Adrenal gland (tissue), 9 donors: ENCODE measurements at regions not wholly inside any gene's neighbourhood (a gene's known extent, or its start where the extent isn't known, plus 50 kb on each side); places are given as distances from the start of the nearest gene placed in this dataset.

ENCODE experiments used
- DNase-seq, 7 donors: peaks; one replicate each; pipeline ENCODE4 v3.0.0-alpha.2; 2019 to 2020
- H3K27ac ChIP-seq, 5 donors: fragments of 200-600 bp; sonication (generic) in 4 of 5; 1 replicate in 3 of 5; 2 replicates in 2 of 5; pipeline versions ENCODE4 v1.5.1 to v1.8.0; 2016 to 2020; ENCODE audit warnings: mild to moderate bottlenecking in 1 of 5
- H3K27me3 ChIP-seq: fragments of 200-600 bp; 2 replicates; pipeline ENCODE4 v1.8.0; 2021
- H3K36me3 ChIP-seq, 2 donors: fragments of 200-600 bp; replicated peaks in 1 of 2; 1 replicate in 1 of 2; 2 replicates in 1 of 2; pipeline versions ENCODE4 v1.5.1 to v1.8.0; 2018 to 2022
- H3K4me1 ChIP-seq, 2 donors: fragments of 200-600 bp; replicated peaks in 1 of 2; 1 replicate in 1 of 2; 2 replicates in 1 of 2; pipeline versions ENCODE4 v1.5.1 to v1.8.0; 2018 to 2021
- H3K4me3 ChIP-seq, 4 donors: fragments of 200-600 bp; sonication (generic) in 3 of 4; one replicate each; pipeline ENCODE4 v1.5.1; 2016 to 2018
- H3K9me3 ChIP-seq, 3 donors: fragments of 200-600 bp; sonication (generic) in 1 of 3; replicated peaks in 1 of 3; 1 replicate in 2 of 3; 2 replicates in 1 of 3; pipeline versions ENCODE4 v1.5.1 to v1.8.0; 2016 to 2021
- CTCF ChIP-seq, 6 experiments: fragments of 450-650 bp in 4 of 6; fragments of 200-600 bp in 2 of 6; sonication (generic) in 1 of 6; IDR thresholded peaks; 1 replicate in 5 of 6; 2 replicates in 1 of 6; pipeline versions ENCODE4 v1.5.1 to v1.8.0; 2016 to 2021; ENCODE audit warnings: antibody characterized with exemption in 6 of 6, mild to moderate bottlenecking in 2 of 6, moderate library complexity in 1 of 6
- POLR2A ChIP-seq, 2 donors: fragments of 450-650 bp; IDR thresholded peaks; one replicate each; pipeline ENCODE4 v1.6.1; 2017; ENCODE audit warnings: antibody characterized with exemption in 2 of 2, mild to moderate bottlenecking in 2 of 2, moderate library complexity in 1 of 2
- WGBS, 4 donors: extraction: QIAGEN DNeasy Blood & Tissue Kit in 2 of 4; methylation state at CpG; one replicate each; pipeline versions ENCODE4 v1.1.5 to v1.1.7; 2013 to 2017; 5-methylcytosine and 5-hydroxymethylcytosine counted together
- intact Hi-C, 2 donors: fragments of 100-400 bp; cut with DNase I; formaldehyde crosslinking; loops; one replicate each; pipeline versions ENCODE4 v1.14.1 to v1.15.0; 2022 to 2023
- donor health status: healthy with polysubstance abuse.
- donor health status: Bipolar disorder and iron deficiency.
- donor health status: DM: yes; HTN: yes; CAD: no.
- donor health status: DM: no; HTN: no; CAD: no.
- donor health status: DM: no; HTN: no; CAD: no.

GRCh38 chr2:185035906-185036305 lies 437.6 kb downstream of the ZNF804A start:
- Histone ChIP-seq H3K27ac (no peak overlapping the region), H3K36me3 (no peaks in the 10 kb centered on the region), H3K9me3 (peaks cover 0 to 6% (median 0%) of the 10 kb centered on the region in 3 donors), H3K4me1 (no peaks in the 10 kb centered on the region), H3K27me3 (no peaks in the 10 kb centered on the region), H3K4me3 (no peak overlapping the region)
- no peak for TF ChIP-seq POLR2A (IDR thresholded peaks at IDR 0.05)
- no peak for TF ChIP-seq CTCF (IDR thresholded peaks at IDR 0.05)
- DNase-seq = no peak
- intact Hi-C loops = no loop called here
- WGBS, 4 donors = 70 to 95% (median 84%) methylated on average over 4 of the region's 4 CpGs

GRCh38 chr2:185044323-185044874 lies 446.1 kb downstream of the ZNF804A start:
- H3K4me1 ChIP-seq = no peaks in the 10 kb centered on the region
- H3K4me3 ChIP-seq = no peak overlapping the region
- no peaks in the 10 kb centered on the region for H3K36me3 ChIP-seq
- H3K27ac ChIP-seq = no peak overlapping the region
- 80 to 98% (median 86%) methylated on average over 5 to 7 of the region's 7 CpGs for WGBS, 4 donors
- intact Hi-C loops = no loop called here
- H3K27me3 ChIP-seq = no peaks in the 10 kb centered on the region
- TF ChIP-seq CTCF (IDR thresholded peaks at IDR 0.05) (no peak), POLR2A (IDR thresholded peaks at IDR 0.05) (no peak)
- no peak for DNase-seq
- H3K9me3 ChIP-seq = peaks cover 0 to 10% (median 0%) of the 10 kb centered on the region in 3 donors

- no peaks in the 10 kb centered on the region for H3K27me3 ChIP-seq
- intact Hi-C loops = no loop called here
- no peak for DNase-seq
- no peaks in the 10 kb centered on the region for H3K4me1 ChIP-seq
- H3K4me3 ChIP-seq = no peak overlapping the region
- TF ChIP-seq CTCF (IDR thresholded peaks at IDR 0.05) = no peak
- no peak for TF ChIP-seq POLR2A (IDR thresholded peaks at IDR 0.05)
- no peaks in the 10 kb centered on the region for H3K9me3 ChIP-seq
- WGBS, 4 donors = 79 to 91% (median 86%) methylated on average over 2 of the region's 2 CpGs
- no peaks in the 10 kb centered on the region for H3K36me3 ChIP-seq
- H3K27ac ChIP-seq = no peak overlapping the region
These were observed 452.5 kb downstream of the ZNF804A start for GRCh38 chr2:185050804-185051203.

GRCh38 chr2:185063761-185064160 lies 465.4 kb downstream of the ZNF804A start:
- no peak overlapping the region for H3K27ac ChIP-seq
- H3K4me1 ChIP-seq = no peaks in the 10 kb centered on the region
- H3K36me3 ChIP-seq = no peaks in the 10 kb centered on the region
- H3K4me3 ChIP-seq = no peak overlapping the region
- H3K27me3 ChIP-seq = no peaks in the 10 kb centered on the region
- TF ChIP-seq CTCF (IDR thresholded peaks at IDR 0.05) (no peak), POLR2A (IDR thresholded peaks at IDR 0.05) (no peak)
- WGBS, 4 donors = 16 to 46% (median 33%) methylated on average over 1 of the region's 1 CpG
- no peak for DNase-seq
- no peaks in the 10 kb centered on the region for H3K9me3 ChIP-seq
- intact Hi-C loops = no loop called here
